ENCODE measurements at regions not wholly inside any gene's neighbourhood (a gene's known extent, or its start where the extent isn't known, plus 50 kb on each side); places are given as distances from the start of the nearest gene placed in this dataset.

DNA sequence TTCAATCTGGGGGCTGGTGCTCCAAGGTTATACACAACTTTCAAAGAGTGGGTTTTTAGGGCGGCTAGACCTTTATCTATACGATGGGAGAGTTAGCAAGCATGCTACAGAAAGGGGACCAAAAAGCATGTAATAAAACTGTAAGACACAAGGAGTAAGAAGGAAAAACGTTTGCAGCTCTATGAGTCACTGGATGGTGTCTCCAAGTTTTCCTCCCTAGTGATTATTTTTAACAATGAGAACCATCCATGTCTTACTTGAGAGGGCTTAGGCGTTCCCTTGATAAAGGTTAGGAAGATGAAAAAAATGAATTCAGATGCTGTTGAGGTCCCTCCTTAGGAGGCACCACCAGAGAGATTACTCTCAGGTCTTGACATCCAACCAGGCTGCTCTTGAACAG is 75.9 kb downstream of the HRH4 start:
- Histone ChIP-seq H3K23me2 (ENCODE audit: low read depth, low read length) (no peaks in the 10 kb centered on the region), H3K14ac (ENCODE audit: insufficient read length) (no peak overlapping the region), H4K20me1 (replicated peaks in 1 of 2; ENCODE audit: control insufficient read depth in 1 of 2, insufficient read depth in 2 of 2, low read length in 2 of 2) (no peaks in the 10 kb centered on the region), H2BK20ac (ENCODE audit: low read length) (no peak overlapping the region), H3K56ac (replicated peaks; ENCODE audit: insufficient read length, low read depth, low read length) (no peak overlapping the region), H3K23ac (ENCODE audit: insufficient read length) (no peak overlapping the region), H3K4me3 (ENCODE audit: extremely low read depth in 1 of 4, insufficient read depth in 2 of 4, low read depth in 3 of 4, low read length in 4 of 4) (no peak overlapping the region), H3K4ac (replicated peaks; ENCODE audit: insufficient read length, low read depth, low read length) (no peak overlapping the region), H3K36me3 (ENCODE audit: control insufficient read depth in 2 of 4, insufficient read depth in 4 of 4, low read length in 3 of 4) (no peaks in the 10 kb centered on the region), H2BK5ac (ENCODE audit: low read depth, low read length) (no peak overlapping the region), H3K4me2 (ENCODE audit: insufficient read depth in 1 of 2, low read depth in 2 of 2, low read length in 2 of 2) (no peak overlapping the region), H3K9me3 (ENCODE audit: insufficient read depth in 2 of 2, low read depth in 1 of 2, low read length in 1 of 2) (no peaks in the 10 kb centered on the region), H3K27ac (ENCODE audit: low read depth, low read length) (no peak overlapping the region), H4K5ac (ENCODE audit: insufficient read length, low read depth, low read length) (no peak overlapping the region), H3K18ac (ENCODE audit: extremely low read depth, low read length) (no peak overlapping the region), H2BK12ac (ENCODE audit: low read depth, low read length) (no peak overlapping the region), H4K8ac (ENCODE audit: extremely low read depth, insufficient read depth, low read length) (no peak overlapping the region), H3K79me2 (ENCODE audit: control insufficient read depth in 1 of 2, insufficient read depth in 2 of 2, low read length in 2 of 2) (no peaks in the 10 kb centered on the region), H2AK5ac (ENCODE audit: low read depth, low read length) (no peak overlapping the region), H3K4me1 (replicated peaks in 1 of 4; ENCODE audit: control insufficient read depth in 3 of 4, insufficient read depth in 4 of 4, low read length in 3 of 4) (no peaks in the 10 kb centered on the region), H4K91ac (replicated peaks; ENCODE audit: insufficient read length, low read length) (no peak overlapping the region), H3K27me3 (replicated peaks in 1 of 4; ENCODE audit: control insufficient read depth in 3 of 4, extremely low read depth in 1 of 4, insufficient read depth in 3 of 4, low read length in 3 of 4) (no peaks in the 10 kb centered on the region), H3K79me1 (ENCODE audit: low read depth, low read length) (no peaks in the 10 kb centered on the region), H2BK15ac (ENCODE audit: low read length) (no peak overlapping the region), H2AFZ (ENCODE audit: low read length) (no peak overlapping the region), H3K9ac (replicated peaks in 1 of 4; ENCODE audit: extremely low read depth in 1 of 4, low read depth in 3 of 4, low read length in 3 of 4) (no peak overlapping the region), H2BK120ac (replicated peaks; ENCODE audit: low read depth, low read length) (no peak overlapping the region)
- ChIA-PET CTCF (ENCODE audit: partially characterized antibody) (interaction anchor here (0.6 to 2.3 kb wide), 2 partner anchors 8 to 49 kb away, joined by 4 to 6 read pairs; no protein-coding TSS in a partner anchor), POLR2A (ENCODE audit: partially characterized antibody) (no interaction called here)
- DNase-seq (ENCODE audit: low read depth in 1 of 2, low spot score in 2 of 2) (no peak), FAIRE-seq (no peak)
- 83% methylated on average over 4 of the region's 4 CpGs; no CpG with 5 or more reads in 1 of the 2 experiments for WGBS, 2 experiments (ENCODE audit: extremely low coverage in 1 of 2, insufficient coverage in 1 of 2, insufficient read length in 1 of 2, insufficient replicate concordance in 2 of 2, low coverage in 1 of 2, low lambda C conversion rate in 2 of 2, missing lambda C conversion rate in 1 of 2)
- no peak for TF ChIP-seq KDM4A (IDR thresholded peaks at IDR 0.05; ENCODE audit: low read depth, low read length, severe bottlenecking)
- no peak for TF ChIP-seq RXRA (IDR thresholded peaks at IDR 0.05; ENCODE audit: insufficient read depth, low read depth, low read length)
- TF ChIP-seq, protein P1, sequence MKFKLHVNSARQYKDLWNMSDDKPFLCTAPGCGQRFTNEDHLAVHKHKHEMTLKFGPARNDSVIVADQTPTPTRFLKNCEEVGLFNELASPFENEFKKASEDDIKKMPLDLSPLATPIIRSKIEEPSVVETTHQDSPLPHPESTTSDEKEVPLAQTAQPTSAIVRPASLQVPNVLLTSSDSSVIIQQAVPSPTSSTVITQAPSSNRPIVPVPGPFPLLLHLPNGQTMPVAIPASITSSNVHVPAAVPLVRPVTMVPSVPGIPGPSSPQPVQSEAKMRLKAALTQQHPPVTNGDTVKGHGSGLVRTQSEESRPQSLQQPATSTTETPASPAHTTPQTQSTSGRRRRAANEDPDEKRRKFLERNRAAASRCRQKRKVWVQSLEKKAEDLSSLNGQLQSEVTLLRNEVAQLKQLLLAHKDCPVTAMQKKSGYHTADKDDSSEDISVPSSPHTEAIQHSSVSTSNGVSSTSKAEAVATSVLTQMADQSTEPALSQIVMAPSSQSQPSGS (IDR thresholded peaks at IDR 0.05; ENCODE audit: low read length): no peak
- no peak for TF ChIP-seq KDM1A (IDR thresholded peaks at IDR 0.05; ENCODE audit: borderline replicate concordance, low read length)
- no peak for TF ChIP-seq RFX5 (IDR thresholded peaks at IDR 0.05; ENCODE audit: borderline replicate concordance, low read depth, low read length)
- no peak for TF ChIP-seq EZH2 (IDR thresholded peaks at IDR 0.05; ENCODE audit: low read depth, low read length, severe bottlenecking)
- no peak for TF ChIP-seq NRF1 (IDR thresholded peaks at IDR 0.05; ENCODE audit: low read depth, low read length)
- TF ChIP-seq JUND (IDR thresholded peaks at IDR 0.05; ENCODE audit: low read length): no peak
- no peak for TF ChIP-seq SIN3A (conservative IDR thresholded peaks at IDR 0.05 in 1 of 2, IDR thresholded peaks at IDR 0.05 in 1 of 2; ENCODE audit: low read depth in 1 of 2, low read length in 2 of 2)
